ENCODE measurements at regions not wholly inside any gene's neighbourhood (a gene's known extent, or its start where the extent isn't known, plus 50 kb on each side); places are given as distances from the start of the nearest gene placed in this dataset.

DNA sequence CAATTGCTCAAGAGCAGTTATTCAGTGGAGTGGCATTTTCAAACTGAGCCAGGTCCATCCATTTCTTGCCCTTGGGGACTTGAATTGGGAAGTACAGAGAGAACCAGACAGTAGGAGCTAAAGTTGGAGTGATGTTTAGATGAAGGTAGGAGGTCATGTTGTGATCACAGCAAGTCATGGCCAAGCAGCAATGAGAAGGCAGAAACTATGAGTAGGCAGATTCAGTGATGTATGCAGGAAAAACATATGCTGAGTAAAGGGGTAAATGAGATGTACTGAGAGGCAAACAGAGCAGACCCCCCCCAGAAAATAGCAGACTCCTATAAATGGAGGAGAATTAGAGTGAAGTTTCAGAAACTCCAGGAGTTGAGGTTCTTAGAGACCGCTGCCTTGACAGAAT lies 95.8 kb downstream of the PERP start:
- no peak for FAIRE-seq

DNA sequence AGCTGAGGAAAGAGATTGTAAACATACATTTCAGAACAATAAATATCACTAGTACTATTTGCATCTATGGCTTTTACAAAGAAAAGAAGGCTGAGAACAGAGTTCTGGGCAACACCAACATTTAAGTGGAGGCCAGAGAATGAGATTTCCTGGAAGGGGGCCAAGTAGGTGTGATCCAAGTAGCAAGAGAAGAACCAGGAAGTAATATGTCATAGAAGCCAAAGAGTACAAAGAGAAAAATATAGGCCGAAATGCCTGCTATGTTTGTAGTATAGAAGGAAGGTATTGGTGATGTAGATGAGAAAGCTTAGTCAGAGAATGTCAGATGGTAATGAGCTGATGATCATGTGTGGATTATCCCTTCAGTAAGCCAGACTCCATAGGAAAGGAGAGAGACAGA lies 94.5 kb downstream of the PERP start:
- no peak for FAIRE-seq

DNA sequence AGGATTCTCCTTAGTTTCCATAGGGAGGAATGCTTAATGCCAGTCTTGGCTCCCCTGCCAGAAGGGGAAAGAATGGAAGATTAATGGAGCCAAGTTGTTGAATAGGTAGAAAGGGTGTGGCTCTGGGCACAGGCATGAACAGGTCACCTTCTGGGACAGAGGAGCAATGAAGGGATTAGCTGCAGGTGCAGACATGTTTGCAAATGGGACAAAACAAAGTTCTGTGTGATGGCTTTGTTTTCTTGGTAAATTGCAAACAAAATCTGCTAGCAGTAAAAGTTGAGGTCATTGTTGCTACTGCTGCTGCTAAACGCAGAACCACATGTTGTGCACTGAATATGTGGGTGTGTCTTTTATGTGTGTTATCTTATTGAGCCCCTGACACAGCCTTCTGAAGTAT lies 93.3 kb downstream of the PERP start:
- no peak for FAIRE-seq

DNA sequence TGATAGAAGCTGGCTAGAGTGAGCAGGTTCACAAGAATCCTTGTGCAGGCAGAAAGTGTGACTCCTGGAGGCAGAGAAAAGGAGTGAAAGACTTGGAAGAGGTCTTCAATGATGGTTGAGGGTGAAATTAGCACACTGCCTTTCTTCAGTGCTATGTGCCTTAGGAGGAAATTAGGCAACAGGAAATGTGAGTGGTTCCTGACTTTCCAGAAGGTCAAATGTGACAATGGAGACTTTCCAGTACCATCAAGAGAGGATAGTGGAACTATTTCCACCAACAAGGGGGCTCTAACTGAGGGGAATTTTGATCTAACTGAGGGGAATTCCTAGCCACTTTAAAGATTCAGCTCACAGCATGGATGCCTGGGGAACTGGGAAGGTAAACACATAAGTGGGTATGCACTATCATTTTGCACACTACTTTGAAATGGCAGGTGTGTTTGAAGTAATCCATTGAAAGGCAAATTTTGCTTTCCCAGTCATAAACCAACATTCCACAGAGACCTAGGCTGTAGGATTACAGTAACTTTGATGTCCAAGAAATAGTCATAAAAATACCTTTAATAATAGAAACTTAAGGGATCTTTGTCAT lies 90.0 kb downstream of the PERP start:
- no peak for FAIRE-seq

GRCh38 chr6:138018297-138018696 lies 88.9 kb downstream of the PERP start:
- FAIRE-seq, result no peak

- no peak for FAIRE-seq
Measured at GRCh38 chr6:138025528-138025978, 81.7 kb downstream of the PERP start.

- no peak for FAIRE-seq
Measured at GRCh38 chr6:138026342-138026741, 80.9 kb downstream of the PERP start.

- no peak for FAIRE-seq
Measured at GRCh38 chr6:138028893-138029292, 78.3 kb downstream of the PERP start.

- FAIRE-seq, result no peak
Measured at GRCh38 chr6:138030872-138031271, 76.3 kb downstream of the PERP start.

GRCh38 chr6:138031417-138031816 lies 75.8 kb downstream of the PERP start:
- no peak for FAIRE-seq

- no peak for FAIRE-seq
Measured at GRCh38 chr6:138031850-138032249, 75.4 kb downstream of the PERP start.

- FAIRE-seq, result no peak
Measured at GRCh38 chr6:138032571-138032970, 74.6 kb downstream of the PERP start.

- no peak for FAIRE-seq
Measured at GRCh38 chr6:138034229-138034628, 73.0 kb downstream of the PERP start.

- no peak for FAIRE-seq
Measured at GRCh38 chr6:138035070-138035469, 72.1 kb downstream of the PERP start.

DNA sequence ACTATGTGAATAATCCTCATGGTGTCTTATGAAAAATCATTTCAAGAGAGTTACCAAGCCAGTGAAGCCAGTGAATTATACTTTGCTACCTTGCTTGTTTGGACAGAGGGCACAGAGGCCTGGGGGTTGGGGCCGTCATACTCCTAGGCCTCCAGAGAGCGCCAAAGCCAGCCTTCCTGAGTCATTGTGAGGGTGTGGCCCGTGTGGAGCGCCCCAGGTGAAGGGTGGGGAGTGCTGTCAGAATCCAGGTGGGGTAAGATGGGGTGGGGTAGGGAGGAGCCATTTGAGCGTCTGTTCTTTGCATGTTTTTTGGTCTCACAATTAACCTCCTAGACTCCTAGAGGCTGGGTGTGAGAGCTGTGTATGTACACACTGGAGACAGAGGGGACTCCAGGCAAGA lies 71.1 kb downstream of the PERP start:
- no peak for FAIRE-seq

- FAIRE-seq, result no peak
Measured at GRCh38 chr6:138037009-138037504, 70.2 kb downstream of the PERP start.

DNA sequence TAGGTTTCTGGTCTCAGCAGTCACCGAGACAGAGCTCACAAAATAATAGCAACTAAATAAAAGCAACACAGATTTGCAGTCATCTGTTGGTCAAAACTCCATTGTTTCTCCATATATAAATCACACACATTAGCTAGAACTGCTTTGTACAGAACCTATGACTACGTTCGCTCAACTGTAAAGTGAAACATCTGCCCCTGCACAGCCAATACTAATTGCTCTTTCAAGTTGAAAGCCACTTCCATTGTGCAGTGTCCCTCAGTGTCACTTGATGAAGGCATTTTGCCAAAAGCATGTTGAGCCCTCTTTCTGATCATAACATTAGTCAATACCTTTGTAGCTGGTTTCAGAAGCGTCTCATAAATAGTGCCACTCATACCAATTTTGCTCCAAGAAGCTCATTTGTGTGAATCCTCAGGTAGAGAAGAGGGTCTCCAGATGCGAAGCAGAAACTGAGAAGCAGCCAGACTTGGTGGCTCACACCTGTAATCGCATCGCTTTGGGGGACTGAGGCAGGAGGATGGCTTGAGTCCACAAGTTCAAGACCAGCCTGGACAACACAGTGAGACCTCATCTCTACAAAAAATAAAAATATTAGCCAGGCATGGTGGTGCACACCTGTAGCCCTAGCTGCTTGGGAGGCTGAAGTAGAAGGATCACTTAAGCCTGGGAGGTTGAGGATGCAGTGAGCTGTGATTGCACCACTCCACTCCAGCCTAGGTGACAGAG lies 68.9 kb downstream of the PERP start:
- no peak for FAIRE-seq

Data from TTC549 (cell line).